ENCODE measurements at regions not wholly inside any gene's neighbourhood (a gene's known extent, or its start where the extent isn't known, plus 50 kb on each side); places are given as distances from the start of the nearest gene placed in this dataset.

- H2BK12ac ChIP-seq (ENCODE audit: insufficient read length, low read depth, low read length) = no peak overlapping the region
- WGBS (ENCODE audit: extremely low coverage, insufficient read length, low lambda C conversion rate) = no CpG with 5 or more reads among the region's 1 CpG
- H3K79me1 ChIP-seq (ENCODE audit: insufficient read depth, low read depth, low read length, poor library complexity, severe bottlenecking) = no peaks in the 10 kb centered on the region
- no peak overlapping the region for H4K91ac ChIP-seq (ENCODE audit: insufficient read length, low read depth, low read length)
- H2BK15ac ChIP-seq (ENCODE audit: low read depth, low read length) = no peak overlapping the region
- DNase-seq = no peak
- H3T11ph ChIP-seq (ENCODE audit: low read length) = no peak overlapping the region
- no peaks in the 10 kb centered on the region; the same call in 1 of the 2 replicates for H3K79me2 ChIP-seq (ENCODE audit: insufficient read depth, low read length)
- no peak overlapping the region for H3K4me3 Mint-ChIP-seq
- H3K56ac ChIP-seq (ENCODE audit: insufficient read length, low read depth, low read length) = peak overlapping the region; percentile 36
- H2AFZ ChIP-seq (ENCODE audit: low read length) = no peak overlapping the region
- no peak overlapping the region for H2BK5ac ChIP-seq (ENCODE audit: insufficient read length, low read length)
- H3K27me3 ChIP-seq (ENCODE audit: insufficient read depth, low read length) = no peaks in the 10 kb centered on the region
- TF ChIP-seq CTCF (conservative IDR thresholded peaks at IDR 0.05) = no peak
- H3K18ac ChIP-seq (ENCODE audit: insufficient read length, low read depth, low read length) = no peak overlapping the region
- H2BK20ac ChIP-seq (ENCODE audit: low read depth, low read length, poor library complexity, severe bottlenecking) = no peak overlapping the region
- H3K9ac ChIP-seq (ENCODE audit: extremely low read depth, insufficient read length, low read length) = no peak overlapping the region
- H3K9me3 ChIP-seq (ENCODE audit: control insufficient read depth, low read depth, low read length) = no peaks in the 10 kb centered on the region
- H3K9me3 Mint-ChIP-seq = peaks cover 0 to 8% of the 10 kb centered on the region in 2 experiments; a peak in 1 of 5 replicates
- H3K14ac ChIP-seq (ENCODE audit: insufficient read depth, low read length) = no peak overlapping the region
- H2BK120ac ChIP-seq (ENCODE audit: low read depth, low read length, poor library complexity, severe bottlenecking) = no peak overlapping the region
- no peak overlapping the region for H3K23ac ChIP-seq (ENCODE audit: insufficient read length, low read depth, low read length)
- no peaks in the 10 kb centered on the region for H4K20me1 ChIP-seq (ENCODE audit: control insufficient read depth, insufficient read depth, insufficient read length)
- no peak overlapping the region for H2AK5ac ChIP-seq (ENCODE audit: insufficient read length, low read length)
- no peaks in the 10 kb centered on the region for H3K23me2 ChIP-seq (ENCODE audit: insufficient read length, low read depth, low read length, poor library complexity, severe bottlenecking)
- peak overlapping the region; percentile 16 for H3K4me2 ChIP-seq (ENCODE audit: insufficient read depth, insufficient read length, low read length)
- no peak overlapping the region for H3K27ac ChIP-seq (ENCODE audit: insufficient read length, low read depth, low read length)
- no peak overlapping the region for H4K5ac ChIP-seq (ENCODE audit: insufficient read length, low read depth, low read length)
- H3K4ac ChIP-seq (ENCODE audit: low read depth, low read length) = no peak overlapping the region
- H3K4me1 ChIP-seq (ENCODE audit: insufficient read depth, low read length) = peaks cover 4% of the 10 kb centered on the region
- H3K36me3 Mint-ChIP-seq (ENCODE audit: insufficient read depth in 1 of 3, low read depth in 3 of 3) = peaks cover 0 to 11% (median 4%) of the 10 kb centered on the region in 3 experiments; a peak in 4 of 7 replicates
- no peak overlapping the region for H4K8ac ChIP-seq (replicated peaks; ENCODE audit: insufficient read length, low read depth, low read length)
- peaks cover 26 to 46% of the 10 kb centered on the region in 2 experiments for H3K4me1 Mint-ChIP-seq
- H3K27ac Mint-ChIP-seq = peak overlapping the region in 2 of 3 experiments; percentile 36 to 50; a peak in 2 of 7 replicates
- no peaks in the 10 kb centered on the region for H3K27me3 Mint-ChIP-seq (ENCODE audit: low read depth)
These were observed 362.0 kb upstream of the CT83 start for GRCh38 chrX:116824785-116825184.
